WTC11 (cell line): ENCODE measurements at regions not wholly inside any gene's neighbourhood (a gene's known extent, or its start where the extent isn't known, plus 50 kb on each side); places are given as distances from the start of the nearest gene placed in this dataset.

ENCODE experiments used
- TEAD4 ChIP-seq: sonication (generic); formaldehyde crosslinking; IDR thresholded peaks from 2 replicates; pipeline ENCODE4 v1.8.0; 2022; ENCODE audit warnings: mild to moderate bottlenecking, missing genetic modification reagents
- TF ChIP-seq, protein P1 (sequence below): sonication (generic); formaldehyde crosslinking; IDR thresholded peaks from 2 replicates; pipeline ENCODE4 v1.8.1; 2023; ENCODE audit warnings: mild to moderate bottlenecking, missing genetic modification reagents, moderate library complexity
- TF ChIP-seq, protein P2 (sequence below): fragments of 200-600 bp; IDR thresholded peaks from 2 replicates; pipeline ENCODE4 v1.8.0; 2022; ENCODE audit warnings: antibody characterized with exemption

DNA sequence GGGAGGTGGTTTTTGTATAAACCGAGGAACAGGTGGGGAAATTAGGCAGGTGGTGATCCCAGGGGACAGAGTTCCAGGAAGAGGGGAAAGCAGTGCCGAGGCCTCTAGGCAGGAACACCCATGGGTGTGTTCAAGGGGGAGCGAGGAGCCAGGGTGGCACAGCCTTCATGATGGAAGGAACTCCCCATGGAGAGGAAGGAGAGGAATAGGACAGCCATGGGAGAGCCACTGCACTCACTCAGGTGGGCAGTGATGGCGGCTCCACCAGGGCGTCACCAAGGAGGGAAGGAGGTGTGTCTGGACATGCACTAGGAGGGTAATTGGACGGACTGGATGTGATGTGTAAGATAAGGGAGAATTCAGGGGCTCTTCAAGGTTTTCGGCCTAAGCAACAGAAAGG lies 98.2 kb downstream of the THBS2 start:
- TF ChIP-seq, protein P1, sequence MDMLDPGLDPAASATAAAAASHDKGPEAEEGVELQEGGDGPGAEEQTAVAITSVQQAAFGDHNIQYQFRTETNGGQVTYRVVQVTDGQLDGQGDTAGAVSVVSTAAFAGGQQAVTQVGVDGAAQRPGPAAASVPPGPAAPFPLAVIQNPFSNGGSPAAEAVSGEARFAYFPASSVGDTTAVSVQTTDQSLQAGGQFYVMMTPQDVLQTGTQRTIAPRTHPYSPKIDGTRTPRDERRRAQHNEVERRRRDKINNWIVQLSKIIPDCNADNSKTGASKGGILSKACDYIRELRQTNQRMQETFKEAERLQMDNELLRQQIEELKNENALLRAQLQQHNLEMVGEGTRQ, result no peak
- no peak for TF ChIP-seq TEAD4 (CRISPR knock-in tag)
- TF ChIP-seq, protein P2, sequence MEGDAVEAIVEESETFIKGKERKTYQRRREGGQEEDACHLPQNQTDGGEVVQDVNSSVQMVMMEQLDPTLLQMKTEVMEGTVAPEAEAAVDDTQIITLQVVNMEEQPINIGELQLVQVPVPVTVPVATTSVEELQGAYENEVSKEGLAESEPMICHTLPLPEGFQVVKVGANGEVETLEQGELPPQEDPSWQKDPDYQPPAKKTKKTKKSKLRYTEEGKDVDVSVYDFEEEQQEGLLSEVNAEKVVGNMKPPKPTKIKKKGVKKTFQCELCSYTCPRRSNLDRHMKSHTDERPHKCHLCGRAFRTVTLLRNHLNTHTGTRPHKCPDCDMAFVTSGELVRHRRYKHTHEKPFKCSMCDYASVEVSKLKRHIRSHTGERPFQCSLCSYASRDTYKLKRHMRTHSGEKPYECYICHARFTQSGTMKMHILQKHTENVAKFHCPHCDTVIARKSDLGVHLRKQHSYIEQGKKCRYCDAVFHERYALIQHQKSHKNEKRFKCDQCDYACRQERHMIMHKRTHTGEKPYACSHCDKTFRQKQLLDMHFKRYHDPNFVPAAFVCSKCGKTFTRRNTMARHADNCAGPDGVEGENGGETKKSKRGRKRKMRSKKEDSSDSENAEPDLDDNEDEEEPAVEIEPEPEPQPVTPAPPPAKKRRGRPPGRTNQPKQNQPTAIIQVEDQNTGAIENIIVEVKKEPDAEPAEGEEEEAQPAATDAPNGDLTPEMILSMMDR, result no peak
